DMS 273 treated with DMSO at 0.1 percent for 48 hours (cell line): ENCODE measurements at regions not wholly inside any gene's neighbourhood (a gene's known extent, or its start where the extent isn't known, plus 50 kb on each side); places are given as distances from the start of the nearest gene placed in this dataset.

Experiments
- DNase-seq: peaks from one replicate; lab custom pipeline; 2025; lab: John Stamatoyannopoulos, UW

DNA sequence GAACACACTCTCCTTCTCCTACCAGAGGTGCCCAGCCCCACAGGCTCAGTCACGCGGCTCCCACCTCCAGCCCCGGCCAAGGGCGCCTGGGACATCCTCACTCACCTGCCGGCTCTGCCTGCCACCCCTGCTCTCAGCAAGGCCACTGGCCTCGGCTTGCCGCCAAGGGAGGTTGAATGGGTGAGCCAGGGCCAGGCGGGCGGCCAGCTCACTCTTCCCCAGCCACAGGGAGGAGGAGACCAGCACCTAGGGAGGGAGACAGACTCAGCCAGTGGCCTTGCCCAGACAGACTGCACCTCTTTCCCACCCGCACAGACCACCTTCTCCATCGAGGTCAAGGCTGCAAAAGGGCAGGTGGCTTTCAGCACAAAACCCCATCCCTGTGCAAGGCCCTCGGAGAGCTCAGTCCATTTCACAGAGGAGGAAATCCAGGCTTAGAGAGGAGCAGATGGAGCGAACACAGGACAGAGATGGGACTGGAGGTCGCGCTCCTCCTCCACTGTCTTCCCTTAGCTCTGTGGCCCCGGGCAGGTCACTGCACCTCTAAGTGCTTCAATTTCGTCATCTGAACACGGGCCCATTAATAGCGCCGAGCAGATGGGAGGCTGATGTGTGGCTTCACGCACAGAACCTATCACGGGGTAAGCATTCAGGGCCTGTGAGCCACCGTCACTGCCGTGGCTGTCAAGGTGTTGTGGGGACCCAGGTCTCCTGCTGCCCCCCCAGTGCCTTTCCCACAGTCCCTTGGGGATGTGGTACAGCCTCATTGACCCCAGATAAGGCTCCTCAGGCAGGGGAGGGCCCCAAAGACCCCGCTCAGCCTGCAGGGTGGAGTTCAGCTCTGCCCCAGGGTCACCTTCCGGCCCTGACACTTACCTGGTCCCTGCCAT lies 56.1 kb downstream of the RMI2 start:
- no peak for DNase-seq

DNA sequence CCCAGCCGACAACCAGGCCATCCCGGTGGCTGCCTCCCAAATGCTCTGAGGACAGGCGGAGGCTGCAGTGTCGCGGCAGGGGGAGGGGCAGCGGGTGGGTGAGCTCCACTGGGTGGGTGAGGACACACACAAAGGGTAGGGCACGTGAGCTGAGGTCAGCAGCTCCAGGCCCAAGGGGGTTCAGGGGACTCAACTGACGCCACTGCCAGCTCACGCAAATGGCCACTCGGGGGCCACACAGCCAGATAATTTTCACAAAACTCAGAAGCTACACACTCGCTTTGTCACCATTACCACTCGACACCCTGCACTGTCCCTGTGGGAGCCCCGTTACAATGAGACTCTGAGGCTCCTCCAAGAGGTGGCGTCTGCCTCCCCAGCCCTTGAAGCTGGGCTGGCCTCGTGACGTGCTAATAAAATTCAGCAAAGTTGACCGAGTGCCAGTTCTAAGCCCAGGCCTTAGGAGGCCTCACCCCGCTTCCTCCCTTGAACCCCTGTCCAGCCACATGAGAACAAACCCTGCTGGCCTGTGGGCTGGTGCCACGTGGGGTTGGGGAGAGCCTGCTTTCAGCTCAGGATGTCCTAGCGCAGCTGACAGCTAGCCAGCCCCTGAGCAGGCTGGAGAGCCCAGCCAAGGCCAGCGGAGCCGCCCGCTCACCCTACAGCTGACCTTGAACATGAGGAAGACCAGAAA lies 56.9 kb downstream of the RMI2 start:
- no peak for DNase-seq

DNA sequence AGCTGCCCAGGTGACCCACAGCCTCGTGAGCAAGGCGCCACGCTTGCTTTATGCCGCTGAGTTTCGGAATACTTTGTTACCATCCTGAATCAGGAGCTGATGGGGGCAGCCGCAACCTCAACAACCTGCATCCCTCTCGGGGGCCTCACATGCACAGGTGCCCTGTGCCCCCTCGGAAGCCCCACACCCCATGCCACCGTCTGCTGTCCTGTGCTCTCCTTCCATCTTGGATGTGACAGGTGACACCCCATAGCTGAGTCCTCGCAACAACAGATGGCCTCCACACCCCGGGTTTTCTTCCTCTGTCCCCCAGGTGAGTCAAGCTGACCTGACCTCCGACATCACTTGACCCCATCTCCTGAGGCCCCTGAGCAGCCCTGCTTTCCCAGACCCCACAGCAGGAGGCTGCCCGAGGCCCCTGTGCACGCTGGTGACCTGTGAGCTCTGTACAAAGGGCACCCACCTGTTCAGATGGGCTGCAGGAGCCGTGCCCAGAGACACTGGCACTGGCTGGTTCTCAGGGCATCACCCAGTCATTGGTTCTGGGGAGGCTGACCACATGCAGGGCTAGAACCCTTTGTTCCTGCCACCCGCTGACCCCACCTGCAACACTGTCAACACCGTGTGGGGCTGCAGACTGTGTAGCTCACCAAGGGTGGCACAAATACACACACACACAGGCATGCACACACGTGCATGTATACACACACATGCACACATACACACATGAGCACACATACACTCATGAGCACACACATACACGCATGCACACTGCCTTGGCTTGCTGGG lies 57.7 kb downstream of the RMI2 start:
- DNase-seq: no peak

DNA sequence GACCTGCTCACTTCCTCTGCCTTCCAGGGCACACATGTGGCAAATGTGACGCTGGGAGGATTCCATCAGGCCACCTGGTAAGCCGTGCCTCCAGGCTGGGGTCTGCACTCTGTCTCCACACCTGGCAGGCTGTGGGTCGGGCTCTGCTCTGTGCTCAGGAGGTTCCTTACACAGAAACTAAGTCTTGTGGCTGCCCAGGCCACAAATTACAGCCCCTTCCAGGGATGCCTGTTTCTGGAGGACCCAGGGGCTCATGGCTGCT lies 58.2 kb downstream of the RMI2 start:
- no peak for DNase-seq

DNA sequence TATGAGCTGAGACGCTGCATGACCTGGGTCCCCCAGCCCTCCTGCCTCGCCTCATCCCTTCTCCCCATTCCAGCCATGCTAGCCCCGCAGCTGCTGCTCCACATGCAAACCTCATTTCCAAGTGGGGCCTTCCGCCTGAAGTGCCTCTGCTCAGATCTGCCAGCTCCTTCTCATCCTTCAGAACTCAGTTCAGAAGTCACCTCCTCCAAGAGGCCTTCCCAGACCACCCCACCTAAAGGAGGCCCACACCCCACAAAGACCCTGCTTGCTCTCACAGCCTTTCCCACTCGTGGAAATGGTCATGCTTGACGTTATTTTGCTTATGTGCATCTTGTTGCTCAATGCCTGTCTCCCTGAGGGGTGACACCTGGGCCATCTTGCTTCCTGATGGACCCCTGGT lies 58.7 kb downstream of the RMI2 start:
- no peak for DNase-seq

DNA sequence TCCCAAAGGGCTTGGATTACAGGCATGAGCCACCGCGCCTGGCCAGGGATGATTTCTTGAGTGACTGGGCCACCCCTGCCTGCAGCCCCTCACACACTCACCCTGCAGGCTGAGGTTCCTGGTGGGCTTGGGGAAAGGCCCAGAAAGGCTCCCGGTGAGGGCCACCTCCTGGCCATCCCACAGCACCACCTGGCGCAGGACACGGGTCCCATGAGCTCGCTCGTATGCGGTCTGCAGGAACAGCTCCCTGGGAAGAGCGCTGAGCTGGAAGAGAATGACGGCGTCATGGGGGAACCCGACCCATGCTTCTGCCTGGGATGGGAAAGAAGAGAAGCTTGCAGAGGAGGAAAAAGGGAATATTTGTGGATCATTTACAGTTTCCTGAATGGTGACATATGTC lies 59.3 kb downstream of the RMI2 start:
- DNase-seq: no peak

DNA sequence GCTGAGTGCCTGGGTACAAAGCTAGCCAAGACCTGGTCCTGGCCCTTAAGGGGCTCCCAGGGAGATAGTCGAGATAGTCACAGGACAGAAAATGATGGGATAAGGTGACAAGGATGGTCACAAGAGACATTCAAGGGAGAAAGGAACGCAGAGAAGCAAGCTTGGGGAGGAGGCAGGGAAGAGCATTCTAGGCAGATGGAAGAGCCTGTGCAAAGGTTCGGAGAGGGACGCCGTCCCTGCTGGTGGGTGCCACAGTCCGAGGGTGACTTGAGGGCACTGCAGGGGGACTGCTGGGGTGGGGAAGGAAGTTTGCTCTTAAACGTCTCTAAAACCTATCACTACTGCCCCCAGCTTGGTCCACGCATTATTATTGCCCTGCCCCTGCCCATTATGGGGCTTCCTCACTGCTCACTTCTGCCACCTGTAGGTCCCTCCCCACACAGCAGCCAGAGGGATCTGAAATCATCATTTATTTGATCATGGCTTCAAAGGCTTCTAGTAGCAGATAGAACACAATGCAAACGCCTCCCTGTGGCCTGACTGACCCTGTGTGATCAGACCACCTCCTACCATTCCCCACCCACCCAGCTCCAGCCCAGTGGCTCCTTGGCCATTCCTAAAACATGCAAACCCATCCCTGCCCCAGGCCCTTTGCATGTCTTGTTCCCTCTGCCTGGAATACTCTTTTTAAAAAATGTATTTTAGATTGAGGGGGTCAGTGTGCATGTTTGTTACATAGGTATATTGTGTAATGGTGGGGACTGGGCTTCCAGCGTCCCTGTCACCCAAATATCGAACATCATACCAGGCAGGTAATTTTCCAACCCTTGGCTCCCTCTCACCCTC lies 60.3 kb downstream of the RMI2 start:
- peak; percentile 10 for DNase-seq

DNA sequence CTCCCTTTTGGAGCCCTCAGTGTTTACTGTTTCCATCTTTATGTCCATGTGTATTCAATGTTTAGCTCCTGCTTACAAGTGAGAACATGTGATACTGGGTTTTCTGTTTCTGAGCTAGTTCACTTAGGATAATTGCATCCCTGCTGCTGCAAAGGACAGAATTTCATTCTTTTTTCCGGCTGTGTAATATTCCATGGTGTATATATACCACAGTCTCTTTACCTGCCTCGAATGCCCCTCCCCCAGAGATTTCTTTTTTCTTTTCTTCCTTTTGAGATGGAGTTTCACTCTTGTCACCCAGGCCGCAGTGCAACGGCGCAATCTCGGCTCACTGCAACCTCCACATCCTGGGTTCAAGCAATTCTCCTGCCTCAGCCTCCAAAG lies 60.9 kb downstream of the RMI2 start:
- no peak for DNase-seq

DNA sequence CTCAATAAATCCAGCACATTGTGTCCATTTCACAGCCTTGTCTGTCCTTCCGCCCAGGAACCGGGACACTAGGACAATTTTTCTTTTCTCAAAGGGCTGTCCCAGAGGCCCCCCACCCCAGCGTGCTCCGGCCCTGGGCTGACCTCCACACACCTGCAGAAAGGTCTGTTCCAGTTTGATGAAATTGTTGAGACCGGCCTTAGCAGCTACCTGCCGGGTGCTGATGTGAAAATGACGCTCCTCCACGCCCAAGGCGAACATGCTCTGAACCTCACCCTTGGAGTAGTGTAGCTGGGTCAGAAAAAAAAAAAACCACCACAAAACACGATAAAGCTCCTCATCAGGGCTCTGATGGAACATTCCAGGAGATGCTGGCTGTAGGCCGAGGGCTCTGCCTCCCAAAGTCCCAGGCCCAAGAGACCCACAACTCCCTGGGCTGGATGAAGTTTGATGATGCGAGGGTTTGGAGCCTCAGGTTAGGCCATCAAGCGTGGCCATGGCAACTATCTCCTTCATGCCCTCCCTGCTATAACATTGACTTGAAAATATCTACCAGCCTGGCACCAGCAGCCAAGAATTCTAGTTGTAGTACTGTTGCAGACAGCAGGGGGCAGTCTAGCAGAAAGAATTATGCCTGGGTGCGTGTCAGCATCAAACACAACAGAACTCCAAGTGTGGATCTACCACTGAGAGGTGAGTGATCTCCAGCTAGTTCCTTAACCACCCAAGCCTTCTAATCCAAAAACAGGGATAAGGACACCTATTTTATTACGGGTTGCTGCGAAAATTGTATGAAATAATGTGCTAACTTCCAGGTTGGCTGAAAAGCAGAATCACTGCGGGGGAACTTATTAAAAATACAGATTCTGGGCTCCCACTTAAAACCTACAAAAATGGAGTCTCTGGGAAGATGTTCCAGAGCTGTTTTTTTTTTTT lies 62.1 kb downstream of the RMI2 start:
- DNase-seq: peak; percentile 41

DNA sequence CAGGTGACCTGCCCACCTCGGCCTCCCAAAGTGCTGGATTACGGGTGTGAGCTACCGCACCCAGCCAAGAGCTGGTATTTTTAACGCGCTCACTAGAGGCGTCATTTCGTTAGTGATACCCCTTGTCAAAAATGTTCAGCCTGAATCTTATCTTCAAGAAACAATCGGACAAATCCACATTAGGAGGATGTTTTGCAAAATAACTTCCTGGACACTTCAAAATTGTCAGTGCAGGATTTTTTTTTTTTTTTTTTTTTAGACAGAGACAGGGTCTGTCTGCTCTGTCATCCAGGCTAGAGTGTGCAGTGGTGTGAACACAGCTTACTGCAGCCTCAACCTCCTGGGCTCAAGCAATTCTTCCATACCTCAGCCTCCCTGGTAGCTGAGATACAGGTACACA lies 63.0 kb downstream of the RMI2 start:
- no peak for DNase-seq

DNA sequence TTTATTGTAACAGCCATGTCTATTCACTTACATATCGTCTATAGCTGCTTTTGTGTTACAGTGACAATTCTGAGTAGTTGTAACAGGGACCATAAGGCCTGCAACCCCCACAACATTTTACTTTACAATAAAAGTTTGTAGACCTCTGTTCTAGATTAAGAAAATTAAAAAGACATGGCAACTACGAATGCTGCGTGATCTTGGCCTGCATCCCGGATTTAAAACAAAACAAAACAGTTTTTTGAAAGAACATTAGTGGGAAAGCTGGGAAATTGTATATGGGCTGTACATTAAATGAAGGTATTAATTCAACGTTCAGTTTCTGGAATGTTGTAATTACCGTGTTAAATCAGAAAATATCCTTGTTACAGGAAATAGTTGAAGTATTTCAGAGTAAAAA lies 64.1 kb downstream of the RMI2 start:
- DNase-seq: no peak

DNA sequence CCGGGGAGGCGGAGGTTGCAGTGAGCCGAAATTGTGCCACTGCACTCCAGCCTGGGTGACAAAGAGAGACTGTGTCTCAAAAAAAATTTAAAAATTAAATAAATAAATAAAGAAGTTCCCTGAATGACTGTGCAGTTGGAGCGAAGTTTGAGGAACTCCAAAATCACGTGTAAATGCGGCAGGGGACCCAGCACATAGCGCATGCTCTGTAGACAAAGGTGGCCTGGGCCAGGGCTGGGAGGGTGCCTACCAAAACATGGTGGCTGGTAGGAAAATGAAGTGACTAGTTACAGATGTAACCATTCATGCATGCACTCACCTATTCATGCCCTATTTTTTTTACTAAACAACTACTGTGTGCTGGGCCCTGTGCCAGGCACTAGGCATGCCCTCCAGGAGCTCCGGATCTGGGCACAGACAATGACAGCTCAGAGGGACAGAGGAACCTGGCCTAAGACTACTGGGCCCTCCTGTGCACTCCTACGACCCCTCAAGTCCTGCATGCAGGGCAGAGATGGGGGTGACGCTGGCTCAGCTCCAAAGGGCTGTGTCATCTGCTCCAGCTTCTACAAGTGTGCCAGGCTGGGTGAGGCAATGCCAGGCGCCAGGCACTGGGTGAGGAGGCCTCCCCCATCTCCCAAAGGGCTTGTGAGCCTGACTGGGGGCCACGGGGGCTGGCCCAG lies 65.3 kb downstream of the RMI2 start:
- peak; percentile 69 for DNase-seq

DNA sequence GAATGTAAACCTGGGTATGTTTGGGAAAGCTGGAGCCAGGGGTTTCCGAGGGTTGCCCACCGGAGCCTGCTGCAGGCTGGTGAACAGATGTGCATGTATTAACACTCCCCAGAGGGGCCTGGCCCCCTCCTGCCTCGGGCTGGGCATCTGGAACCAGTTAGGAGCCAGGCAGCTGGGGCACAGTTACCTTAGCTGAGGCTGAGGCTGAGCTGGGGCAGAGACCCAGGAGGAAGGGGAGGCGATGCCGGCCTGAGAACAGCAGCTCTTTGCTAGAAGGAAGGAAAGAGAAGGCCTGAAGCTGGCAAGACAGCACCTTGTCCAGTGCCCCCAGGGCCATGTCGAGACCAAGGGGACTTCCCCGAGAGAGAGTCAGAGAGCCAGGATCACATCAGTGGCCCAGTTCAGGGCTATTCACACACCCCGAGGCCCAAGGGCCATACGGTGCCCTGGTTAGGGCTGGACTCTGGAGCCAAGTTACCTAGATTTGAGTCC lies 65.8 kb downstream of the RMI2 start:
- peak; percentile 75 for DNase-seq

DNA sequence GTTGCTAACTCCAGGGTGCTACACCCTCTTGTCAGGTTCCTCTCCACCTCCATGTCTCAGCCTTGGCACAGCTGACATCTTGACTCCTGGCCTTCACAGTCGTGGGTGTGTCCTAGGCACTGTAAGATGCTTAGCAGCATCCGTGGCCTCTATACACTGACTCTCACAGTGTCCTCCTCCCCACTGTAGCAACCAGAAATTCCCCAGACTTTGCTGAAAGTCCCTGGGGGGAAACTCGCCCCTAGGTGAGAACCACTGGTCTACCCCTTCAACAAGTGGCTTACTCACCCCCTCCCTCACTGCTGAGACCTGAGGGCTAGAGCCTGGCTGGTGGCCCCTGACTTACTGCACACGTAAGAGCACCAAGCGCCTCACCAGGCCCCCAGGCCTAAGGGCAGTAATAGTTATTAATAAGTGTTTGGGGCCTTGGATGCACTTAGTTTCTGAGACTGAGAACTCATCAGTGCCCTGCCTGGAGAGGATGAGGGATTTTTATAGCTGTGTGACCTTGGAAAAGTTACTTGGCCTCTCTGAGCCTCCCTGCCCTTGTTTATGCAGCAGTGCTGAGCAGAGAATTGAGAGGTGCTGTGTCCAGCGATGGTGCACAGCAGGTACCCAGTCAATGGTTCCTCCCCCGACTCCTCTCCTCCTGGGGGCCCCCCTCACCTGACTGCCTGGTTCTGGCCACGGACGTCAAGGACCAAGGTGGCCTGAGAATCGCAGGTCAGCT lies 67.1 kb downstream of the RMI2 start:
- DNase-seq: no peak

DNA sequence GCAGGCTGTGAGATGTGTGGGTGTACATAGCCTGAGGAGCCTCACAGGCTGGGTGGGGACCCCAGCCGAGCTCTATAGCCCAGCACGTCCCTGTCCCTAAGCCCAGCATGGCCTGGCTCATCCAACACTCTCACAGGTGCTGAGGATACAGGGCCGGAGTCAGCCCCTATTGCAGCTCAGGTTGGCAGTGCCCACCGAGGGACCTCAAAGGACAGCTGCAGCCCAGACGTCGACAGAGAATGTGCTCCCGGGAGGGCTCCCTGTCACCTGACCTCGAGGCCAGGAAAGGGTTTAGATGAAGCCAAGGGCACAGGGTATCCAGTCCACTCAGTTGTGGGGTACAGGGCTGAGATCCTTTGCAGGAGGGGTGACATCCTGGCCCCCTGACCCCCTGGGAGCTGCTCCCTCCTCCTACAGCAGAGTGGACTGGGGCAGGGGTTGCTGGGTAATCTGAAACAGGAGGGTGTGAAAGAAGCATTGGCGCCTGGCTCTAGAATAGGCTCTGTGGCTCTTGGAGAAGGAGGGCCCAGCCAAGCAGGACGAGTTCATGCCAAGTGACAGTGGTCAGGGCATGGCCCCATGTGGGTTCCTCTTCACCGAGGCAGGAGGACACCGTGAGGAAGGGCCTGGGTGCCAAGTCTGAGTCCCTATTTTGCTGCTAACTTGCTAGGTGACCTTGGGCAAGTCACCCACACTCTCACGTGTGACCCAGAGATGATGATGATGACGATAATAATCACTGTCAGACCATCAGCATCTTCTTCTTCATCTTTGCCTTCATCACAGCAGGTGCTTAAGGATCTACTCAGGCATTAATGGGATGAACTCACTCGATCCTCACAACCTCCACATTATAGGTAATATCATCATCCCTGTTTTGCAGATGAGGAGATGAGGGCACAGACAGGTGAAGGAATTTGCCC lies 68.0 kb downstream of the RMI2 start:
- DNase-seq: no peak

DNA sequence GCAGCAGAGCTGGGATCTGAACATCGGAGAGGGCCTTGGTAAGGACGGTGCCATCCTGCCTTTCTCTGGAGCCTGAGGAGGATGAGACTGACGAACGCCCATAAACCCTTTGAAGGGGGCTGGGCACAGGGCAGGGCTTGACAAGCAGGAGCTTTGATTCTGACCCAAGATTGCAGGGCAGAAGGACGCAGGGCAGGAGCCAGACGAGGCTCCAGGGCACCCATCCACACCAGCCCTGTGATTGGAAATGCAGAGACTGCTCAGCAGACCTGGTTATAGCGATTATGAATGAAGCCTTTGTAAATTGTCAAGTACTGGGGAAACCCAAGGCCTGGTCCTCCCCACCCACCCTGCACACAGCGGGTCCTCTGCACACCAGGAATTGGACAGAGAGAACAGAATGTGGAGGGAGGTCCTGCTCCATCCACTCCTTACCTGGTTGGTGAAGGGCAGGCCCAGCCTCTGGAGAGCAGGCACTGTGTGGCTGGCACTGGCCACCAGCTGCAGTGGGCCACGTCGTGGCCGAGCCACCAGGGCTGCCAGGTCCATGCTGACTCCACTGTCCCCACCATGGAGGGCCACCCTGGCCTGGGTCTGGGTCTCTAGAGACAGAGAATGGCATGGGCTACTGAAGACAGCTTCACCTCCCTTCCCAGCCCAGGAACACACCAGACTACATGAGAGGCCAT lies 68.8 kb downstream of the RMI2 start:
- no peak for DNase-seq

DNA sequence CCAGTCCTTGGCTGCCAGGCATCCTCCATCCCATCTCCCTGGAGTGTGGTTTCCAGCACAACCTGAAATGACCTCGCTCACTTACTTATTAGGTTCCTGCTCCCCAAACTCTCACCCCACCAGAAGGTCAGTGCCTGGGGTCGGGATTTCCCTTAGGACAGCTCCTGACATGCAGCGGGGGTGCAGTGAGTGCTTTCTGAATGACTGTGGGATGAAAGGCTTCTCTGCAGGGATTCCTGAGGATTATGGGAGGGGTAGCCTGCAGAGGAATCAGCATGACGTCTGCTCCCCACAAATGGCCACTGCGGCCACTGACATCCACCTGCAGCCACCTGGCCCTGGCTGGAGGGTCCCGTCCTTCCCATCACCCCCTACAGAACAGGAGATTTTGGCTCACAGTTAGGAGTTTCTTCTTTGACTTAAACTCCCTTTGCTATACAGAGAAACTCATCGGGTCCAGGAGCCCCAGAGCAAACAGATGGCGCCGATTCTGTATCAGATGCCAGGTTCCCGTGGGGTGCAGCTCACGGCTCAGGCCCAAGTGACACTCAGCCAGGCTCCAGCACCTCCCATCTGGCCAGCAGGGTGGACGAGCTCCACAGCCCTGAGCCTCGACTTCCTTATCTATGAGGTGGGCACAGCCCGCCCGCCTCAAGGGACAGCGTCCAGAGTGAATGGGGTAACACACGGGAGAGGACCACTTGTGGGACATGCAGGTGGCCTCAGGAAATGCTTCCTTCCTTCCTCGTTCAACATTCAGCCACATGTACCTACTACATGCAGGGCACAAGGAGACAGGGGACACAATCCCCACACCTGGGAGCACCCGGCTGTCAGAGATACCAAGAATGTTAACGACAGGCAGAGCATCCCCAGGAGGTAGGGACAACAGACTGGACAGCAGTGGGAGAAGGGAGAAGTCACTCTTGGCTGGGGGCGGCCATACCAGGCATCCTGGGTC lies 69.8 kb downstream of the RMI2 start:
- DNase-seq: peak; percentile 58
